HG03196 (cell line): ENCODE measurements at regions not wholly inside any gene's neighbourhood (a gene's known extent, or its start where the extent isn't known, plus 50 kb on each side); places are given as distances from the start of the nearest gene placed in this dataset.
"Not testable (repeated sequence)": the region's sequence is repeated elsewhere in the genome, so short reads cannot be mapped to it uniquely, and the experiment has no call there.

Experiments
- ATAC-seq: cut with Tn5 transposase; IDR thresholded peaks from one replicate; pipeline ENCODE4 v1.9.1; 2021; ENCODE audit not compliant: unreplicated experiment

- no peak for ATAC-seq
These were observed 135.9 kb upstream of the ATP2B1 start for GRCh38 chr12:89844539-89844938.

GRCh38 chr12:89840162-89840922 lies 131.7 kb upstream of the ATP2B1 start:
- no peak for ATAC-seq

- no peak for ATAC-seq
These were observed 130.8 kb upstream of the ATP2B1 start for GRCh38 chr12:89839444-89839843.

GRCh38 chr12:89838833-89839232 lies 130.2 kb upstream of the ATP2B1 start:
- ATAC-seq: no peak

- ATAC-seq: no peak
These were observed 127.4 kb upstream of the ATP2B1 start for GRCh38 chr12:89836026-89836425.

GRCh38 chr12:89834676-89835075 lies 126.0 kb upstream of the ATP2B1 start:
- no peak for ATAC-seq

GRCh38 chr12:89833337-89834252 lies 125.0 kb upstream of the ATP2B1 start:
- no peak for ATAC-seq

- ATAC-seq: no peak
These were observed 123.7 kb upstream of the ATP2B1 start for GRCh38 chr12:89832336-89832735.

- no peak for ATAC-seq
These were observed 122.9 kb upstream of the ATP2B1 start for GRCh38 chr12:89831310-89832095.

- ATAC-seq: no peak
These were observed 120.9 kb upstream of the ATP2B1 start for GRCh38 chr12:89829434-89829975.

- no peak for ATAC-seq
These were observed 119.9 kb upstream of the ATP2B1 start for GRCh38 chr12:89828575-89828974.

- no peak for ATAC-seq
These were observed 119.0 kb upstream of the ATP2B1 start for GRCh38 chr12:89827592-89827991.

GRCh38 chr12:89826468-89826867 lies 117.8 kb upstream of the ATP2B1 start:
- ATAC-seq: no peak

- ATAC-seq: no peak
These were observed 117.2 kb upstream of the ATP2B1 start for GRCh38 chr12:89825591-89826449.

- ATAC-seq: no peak
These were observed 116.2 kb upstream of the ATP2B1 start for GRCh38 chr12:89824822-89825221.

- not testable (repeated sequence) for ATAC-seq
These were observed 114.4 kb upstream of the ATP2B1 start for GRCh38 chr12:89822992-89823391.

- ATAC-seq: no peak
These were observed 113.3 kb upstream of the ATP2B1 start for GRCh38 chr12:89821896-89822295.

- no peak for ATAC-seq
These were observed 109.0 kb upstream of the ATP2B1 start for GRCh38 chr12:89817501-89818226.

- ATAC-seq: no peak
These were observed 106.6 kb upstream of the ATP2B1 start for GRCh38 chr12:89815225-89815624.
